ENCODE measurements at regions not wholly inside any gene's neighbourhood (a gene's known extent, or its start where the extent isn't known, plus 50 kb on each side); places are given as distances from the start of the nearest gene placed in this dataset.

- TF ChIP-seq TAF1 (IDR thresholded peaks at IDR 0.05; ENCODE audit: low read depth) (no peak), TCF12 (IDR thresholded peaks at IDR 0.05; ENCODE audit: low read depth) (no peak), EP300 (IDR thresholded peaks at IDR 0.05; ENCODE audit: borderline replicate concordance) (no peak), NFIC (IDR thresholded peaks at IDR 0.05) (no peak), CREB1 (IDR thresholded peaks at IDR 0.05; ENCODE audit: low read depth) (no peak), ZBTB7A (IDR thresholded peaks at IDR 0.05; ENCODE audit: low read depth) (no peak), TEAD4 (IDR thresholded peaks at IDR 0.05) (no peak), RAD21 (IDR thresholded peaks at IDR 0.05; ENCODE audit: low read depth) (no peak), FOXM1 (IDR thresholded peaks at IDR 0.05; ENCODE audit: borderline replicate concordance, low read depth) (no peak), CEBPB (IDR thresholded peaks at IDR 0.05) (no peak)
- TF ChIP-seq, protein P1, sequence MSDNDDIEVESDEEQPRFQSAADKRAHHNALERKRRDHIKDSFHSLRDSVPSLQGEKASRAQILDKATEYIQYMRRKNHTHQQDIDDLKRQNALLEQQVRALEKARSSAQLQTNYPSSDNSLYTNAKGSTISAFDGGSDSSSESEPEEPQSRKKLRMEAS (IDR thresholded peaks at IDR 0.05) = no peak
Observed at GRCh38 chr6:108789475-108789874, 58.7 kb upstream of the ARMC2 start.

DNA sequence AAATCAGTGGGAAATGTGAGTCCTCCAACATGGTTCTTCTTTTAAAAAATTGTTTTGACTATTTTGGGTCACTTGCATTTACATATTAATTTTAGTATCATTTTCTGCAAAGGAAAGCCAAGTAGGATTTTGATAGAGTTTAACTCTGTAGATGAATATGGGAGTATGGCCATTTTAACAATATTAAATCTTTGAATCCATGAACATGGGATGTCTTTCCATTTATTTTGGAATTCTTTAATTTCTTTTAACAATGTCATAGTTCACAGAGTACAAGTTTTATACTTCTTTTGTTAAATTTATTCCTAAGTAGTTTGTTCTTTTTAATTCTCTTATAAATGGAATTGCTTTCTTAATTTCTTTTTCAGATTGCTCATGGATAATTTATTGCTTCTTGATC lies 56.5 kb upstream of the ARMC2 start:
- TF ChIP-seq RAD21 (IDR thresholded peaks at IDR 0.05; ENCODE audit: low read depth) (no peak), NFIC (IDR thresholded peaks at IDR 0.05) (no peak), YY1 (IDR thresholded peaks at IDR 0.05; ENCODE audit: low read depth) (no peak), TCF12 (IDR thresholded peaks at IDR 0.05; ENCODE audit: low read depth) (no peak), ZBTB7A (IDR thresholded peaks at IDR 0.05; ENCODE audit: low read depth) (no peak), EP300 (IDR thresholded peaks at IDR 0.05; ENCODE audit: borderline replicate concordance) (no peak), FOXM1 (IDR thresholded peaks at IDR 0.05; ENCODE audit: borderline replicate concordance, low read depth) (no peak), TEAD4 (IDR thresholded peaks at IDR 0.05) (no peak), TAF1 (IDR thresholded peaks at IDR 0.05; ENCODE audit: low read depth) (no peak), USF1 (IDR thresholded peaks at IDR 0.05) (no peak), REST (IDR thresholded peaks at IDR 0.05; ENCODE audit: low read depth) (no peak), CEBPB (IDR thresholded peaks at IDR 0.05) (no peak), EGR1 (IDR thresholded peaks at IDR 0.05) (no peak), CREB1 (IDR thresholded peaks at IDR 0.05; ENCODE audit: low read depth) (no peak)
- TF ChIP-seq, protein P1 (IDR thresholded peaks at IDR 0.05) = no peak

- TF ChIP-seq CREB1 (IDR thresholded peaks at IDR 0.05; ENCODE audit: low read depth) (no peak), REST (IDR thresholded peaks at IDR 0.05; ENCODE audit: low read depth) (no peak), ZBTB7A (IDR thresholded peaks at IDR 0.05; ENCODE audit: low read depth) (no peak), TEAD4 (IDR thresholded peaks at IDR 0.05) (no peak), CEBPB (IDR thresholded peaks at IDR 0.05) (no peak), FOXM1 (IDR thresholded peaks at IDR 0.05; ENCODE audit: borderline replicate concordance, low read depth) (no peak), EP300 (IDR thresholded peaks at IDR 0.05; ENCODE audit: borderline replicate concordance) (no peak)
Observed at GRCh38 chr6:108793516-108794251, 54.5 kb upstream of the ARMC2 start.

- no peak for TF ChIP-seq REST (IDR thresholded peaks at IDR 0.05; ENCODE audit: low read depth)
- TF ChIP-seq RAD21 (IDR thresholded peaks at IDR 0.05; ENCODE audit: low read depth) = no peak
- no peak for TF ChIP-seq EP300 (IDR thresholded peaks at IDR 0.05; ENCODE audit: borderline replicate concordance)
- no peak for TF ChIP-seq CREB1 (IDR thresholded peaks at IDR 0.05; ENCODE audit: low read depth)
- TF ChIP-seq ZBTB7A (IDR thresholded peaks at IDR 0.05; ENCODE audit: low read depth) = no peak
- no peak for TF ChIP-seq CEBPB (IDR thresholded peaks at IDR 0.05)
- TF ChIP-seq TCF12 (IDR thresholded peaks at IDR 0.05; ENCODE audit: low read depth) = no peak
Observed at GRCh38 chr6:108795122-108795521, 53.1 kb upstream of the ARMC2 start.

GRCh38 chr6:108795814-108796213 lies 52.4 kb upstream of the ARMC2 start:
- TF ChIP-seq EP300 (IDR thresholded peaks at IDR 0.05; ENCODE audit: borderline replicate concordance) (no peak), CREB1 (IDR thresholded peaks at IDR 0.05; ENCODE audit: low read depth) (no peak), FOXM1 (IDR thresholded peaks at IDR 0.05; ENCODE audit: borderline replicate concordance, low read depth) (no peak), EGR1 (IDR thresholded peaks at IDR 0.05) (no peak), USF1 (IDR thresholded peaks at IDR 0.05) (no peak), TCF12 (IDR thresholded peaks at IDR 0.05; ENCODE audit: low read depth) (no peak), NFIC (IDR thresholded peaks at IDR 0.05) (no peak), YY1 (IDR thresholded peaks at IDR 0.05; ENCODE audit: low read depth) (no peak), CEBPB (IDR thresholded peaks at IDR 0.05) (no peak), TEAD4 (IDR thresholded peaks at IDR 0.05) (no peak), TAF1 (IDR thresholded peaks at IDR 0.05; ENCODE audit: low read depth) (no peak), RAD21 (IDR thresholded peaks at IDR 0.05; ENCODE audit: low read depth) (no peak), ZBTB7A (IDR thresholded peaks at IDR 0.05; ENCODE audit: low read depth) (no peak), REST (IDR thresholded peaks at IDR 0.05; ENCODE audit: low read depth) (no peak)
- TF ChIP-seq, protein P1 (IDR thresholded peaks at IDR 0.05) = no peak

All from Ishikawa (cell line).